HCT116 (cell line): ENCODE measurements at regions not wholly inside any gene's neighbourhood (a gene's known extent, or its start where the extent isn't known, plus 50 kb on each side); places are given as distances from the start of the nearest gene placed in this dataset.

Experiments used
- CTCF ChIP-seq, 3 experiments: fragments of 200-600 bp in 1 of 3; sonication (generic) in 1 of 3; IDR thresholded peaks in 2 of 3; conservative IDR thresholded peaks in 1 of 3; 2 replicates each; pipeline ENCODE4 v1.5.1; 2012 to 2017; ENCODE audit warnings: low read depth in 2 of 3, low read length in 2 of 3, antibody characterized with exemption in 1 of 3, borderline replicate concordance in 1 of 3, control low read depth in 1 of 3, mild to moderate bottlenecking in 1 of 3, mixed read lengths in 1 of 3, mixed run types in 1 of 3, moderate library complexity in 1 of 3; ENCODE audit not compliant: insufficient read depth in 1 of 3
- EZH2 ChIP-seq: fragments of 200-600 bp; sonication (generic); IDR thresholded peaks from 2 replicates; pipeline ENCODE4 v1.6.1; 2017; ENCODE audit warnings: antibody characterized with exemption, mixed run types
- MAX ChIP-seq: IDR thresholded peaks from 2 replicates; pipeline ENCODE4 v1.6.1; 2012
- POLR2AphosphoS5 ChIP-seq: IDR thresholded peaks from 2 replicates; pipeline ENCODE4 v1.6.1; 2011; ENCODE audit warnings: mild to moderate bottlenecking, low read depth, low read length, moderate library complexity
- SIN3A ChIP-seq: IDR thresholded peaks from 2 replicates; pipeline ENCODE4 v1.6.1; 2012; ENCODE audit warnings: low read depth
- TCF7L2 ChIP-seq: IDR thresholded peaks from 2 replicates; pipeline ENCODE4 v1.7.0; 2011; ENCODE audit warnings: borderline replicate concordance, inconsistent platforms; ENCODE audit not compliant: insufficient read depth, insufficient read length; ENCODE audit errors: extremely low read depth

DNA sequence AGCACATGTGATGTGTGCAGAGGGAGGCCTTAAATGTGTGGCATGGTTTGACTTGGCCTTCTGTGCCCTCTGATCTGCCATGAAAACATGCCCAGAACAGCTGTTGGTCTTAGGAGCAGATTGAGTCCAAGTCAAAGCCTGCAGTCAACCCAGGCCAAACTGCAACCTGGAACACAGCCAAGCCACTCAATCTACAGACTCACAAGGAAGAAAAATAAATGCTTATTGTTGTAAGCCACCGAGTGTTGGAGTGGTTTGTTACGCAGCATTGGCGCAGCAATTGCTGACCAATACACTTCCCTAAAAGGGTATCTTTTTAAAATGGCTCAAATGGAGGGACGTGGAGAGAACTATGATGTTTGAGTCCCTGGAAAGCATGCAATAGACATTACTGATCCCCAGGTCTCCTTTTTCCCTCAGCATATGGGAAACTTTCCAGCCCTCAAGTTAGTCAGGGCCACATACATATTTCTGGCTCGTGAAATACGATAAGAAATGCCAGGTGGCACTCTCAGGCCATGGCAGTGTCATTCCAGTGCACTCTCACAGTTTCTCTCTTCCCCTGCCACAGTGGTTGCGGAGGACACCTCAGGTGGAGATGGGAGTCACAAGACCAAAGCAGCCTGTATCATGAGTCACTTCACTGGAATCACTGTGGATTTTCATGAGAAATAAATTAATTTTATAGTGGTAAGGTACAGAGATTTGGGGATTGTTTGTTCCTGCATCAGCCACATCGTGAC, 168.0 kb upstream of the ZNF618 start:
- no peak for TF ChIP-seq CTCF (IDR thresholded peaks at IDR 0.05 in 2 of 3, conservative IDR thresholded peaks at IDR 0.05 in 1 of 3; ENCODE audit: borderline replicate concordance in 1 of 3, insufficient read depth in 1 of 3, low read depth in 2 of 3, low read length in 2 of 3)
- no peak for TF ChIP-seq EZH2
- no peak for TF ChIP-seq POLR2AphosphoS5
- TF ChIP-seq SIN3A, result no peak
- TF ChIP-seq TCF7L2, result no peak
- TF ChIP-seq MAX, result no peak
